ENCODE measurements at regions not wholly inside any gene's neighbourhood (a gene's known extent, or its start where the extent isn't known, plus 50 kb on each side); places are given as distances from the start of the nearest gene placed in this dataset.

- no peak for DNase-seq (ENCODE audit: low read depth)
These were observed 360.0 kb upstream of the ZNF462 start for GRCh38 chr9:106502930-106503329.

- DNase-seq (ENCODE audit: low read depth): no peak
These were observed 359.2 kb upstream of the ZNF462 start for GRCh38 chr9:106503759-106504158.

GRCh38 chr9:106526716-106527204, 336.2 kb upstream of the ZNF462 start:
- DNase-seq (ENCODE audit: low read depth): no peak

- no peak for DNase-seq (ENCODE audit: low read depth)
These were observed 334.8 kb upstream of the ZNF462 start for GRCh38 chr9:106528158-106528557.

- DNase-seq (ENCODE audit: low read depth): peak; percentile 32
These were observed 333.4 kb upstream of the ZNF462 start for GRCh38 chr9:106529616-106530015.

- DNase-seq (ENCODE audit: low read depth): no peak
These were observed 331.5 kb upstream of the ZNF462 start for GRCh38 chr9:106531491-106531890.

- no peak for DNase-seq (ENCODE audit: low read depth)
These were observed 330.5 kb upstream of the ZNF462 start for GRCh38 chr9:106532306-106533015.

GRCh38 chr9:106534800-106535199, 328.2 kb upstream of the ZNF462 start:
- no peak for DNase-seq (ENCODE audit: low read depth)

GRCh38 chr9:106535439-106535838, 327.5 kb upstream of the ZNF462 start:
- peak; percentile 14 for DNase-seq (ENCODE audit: low read depth)

- no peak for DNase-seq (ENCODE audit: low read depth)
These were observed 304.8 kb upstream of the ZNF462 start for GRCh38 chr9:106557996-106558667.

- DNase-seq (ENCODE audit: low read depth): no peak
These were observed 302.4 kb upstream of the ZNF462 start for GRCh38 chr9:106560540-106560939.

- DNase-seq (ENCODE audit: low read depth): peak; percentile 49
These were observed 287.1 kb upstream of the ZNF462 start for GRCh38 chr9:106575823-106576222.

GRCh38 chr9:106576232-106576760, 286.7 kb upstream of the ZNF462 start:
- DNase-seq (ENCODE audit: low read depth): peak; percentile 65

GRCh38 chr9:106577121-106577520, 285.8 kb upstream of the ZNF462 start:
- DNase-seq (ENCODE audit: low read depth): no peak

GRCh38 chr9:106580546-106580945, 282.4 kb upstream of the ZNF462 start:
- no peak for DNase-seq (ENCODE audit: low read depth)

- DNase-seq (ENCODE audit: low read depth): no peak
These were observed 281.0 kb upstream of the ZNF462 start for GRCh38 chr9:106581973-106582372.

GRCh38 chr9:106583751-106584150, 279.2 kb upstream of the ZNF462 start:
- peak; percentile 58 for DNase-seq (ENCODE audit: low read depth)

GRCh38 chr9:106587042-106587441, 275.9 kb upstream of the ZNF462 start:
- peak; percentile 51 for DNase-seq (ENCODE audit: low read depth)

- DNase-seq (ENCODE audit: low read depth): peak; percentile 95
These were observed 274.3 kb upstream of the ZNF462 start for GRCh38 chr9:106588626-106589025.

- DNase-seq (ENCODE audit: low read depth): peak; percentile 61
These were observed 272.0 kb upstream of the ZNF462 start for GRCh38 chr9:106590759-106591505.

- no peak for DNase-seq (ENCODE audit: low read depth)
These were observed 269.8 kb upstream of the ZNF462 start for GRCh38 chr9:106593201-106593600.

- DNase-seq (ENCODE audit: low read depth): peak; percentile 69
These were observed 266.0 kb upstream of the ZNF462 start for GRCh38 chr9:106596984-106597383.

Measured in RPMI7951 (cell line).